ENCODE measurements at regions not wholly inside any gene's neighbourhood (a gene's known extent, or its start where the extent isn't known, plus 50 kb on each side); places are given as distances from the start of the nearest gene placed in this dataset.

GRCh38 chr20:30602424-30602823, 655.0 kb upstream of the DEFB115 start:
- no peak overlapping the region for H3K27ac ChIP-seq (ENCODE audit: low read depth in 2 of 2, low read length in 2 of 2)
- no peak for FAIRE-seq
- H3K9me3 ChIP-seq (ENCODE audit: control insufficient read depth in 2 of 3, insufficient read depth in 1 of 3, low read length in 3 of 3): peaks cover 0 to 6% (median under 1%) of the 10 kb centered on the region in 3 donors
- no peak overlapping the region for H3K9ac ChIP-seq (ENCODE audit: low read length in 3 of 3)
- intact Hi-C loops (cut with DNase I): no loop called here
- H3K4me1 ChIP-seq (ENCODE audit: control insufficient read depth in 2 of 3, insufficient read depth in 2 of 3, low read depth in 1 of 3, low read length in 3 of 3): no peaks in the 10 kb centered on the region
- H3K27me3 ChIP-seq (ENCODE audit: control insufficient read depth, insufficient read depth, low read length): no peaks in the 10 kb centered on the region
- no peak overlapping the region for H3K4me3 ChIP-seq (ENCODE audit: low read length in 3 of 3)
- H3K36me3 ChIP-seq (ENCODE audit: control insufficient read depth in 2 of 3, insufficient read depth in 3 of 3, low read length in 3 of 3): no peaks in the 10 kb centered on the region
- no peak for DNase-seq
- TF ChIP-seq CTCF (IDR thresholded peaks at IDR 0.05; ENCODE audit: borderline replicate concordance, extremely low read depth, insufficient read depth): no peak

- no peak overlapping the region for H3K4me3 ChIP-seq (ENCODE audit: low read length in 3 of 3)
- H3K27ac ChIP-seq (ENCODE audit: low read depth in 2 of 2, low read length in 2 of 2): no peak overlapping the region
- intact Hi-C loops (cut with DNase I): no loop called here
- FAIRE-seq (no peak), DNase-seq (no peak)
- no peaks in the 10 kb centered on the region for H3K4me1 ChIP-seq (ENCODE audit: control insufficient read depth in 2 of 3, insufficient read depth in 2 of 3, low read depth in 1 of 3, low read length in 3 of 3)
- peaks cover 0 to 12% (median 3%) of the 10 kb centered on the region in 3 donors for H3K9me3 ChIP-seq (ENCODE audit: control insufficient read depth in 2 of 3, insufficient read depth in 1 of 3, low read length in 3 of 3)
- H3K27me3 ChIP-seq (ENCODE audit: control insufficient read depth, insufficient read depth, low read length): no peaks in the 10 kb centered on the region
- TF ChIP-seq CTCF (IDR thresholded peaks at IDR 0.05; ENCODE audit: borderline replicate concordance, extremely low read depth, insufficient read depth): no peak
- no peak overlapping the region for H3K9ac ChIP-seq (ENCODE audit: low read length in 3 of 3)
- no peaks in the 10 kb centered on the region for H3K36me3 ChIP-seq (ENCODE audit: control insufficient read depth in 2 of 3, insufficient read depth in 3 of 3, low read length in 3 of 3)
Observed at GRCh38 chr20:30606990-30607389, 650.5 kb upstream of the DEFB115 start.

GRCh38 chr20:30610029-30610693, 647.3 kb upstream of the DEFB115 start:
- no peak for DNase-seq
- Histone ChIP-seq H3K9ac (ENCODE audit: low read length in 3 of 3) (no peak overlapping the region), H3K27ac (ENCODE audit: low read depth in 2 of 2, low read length in 2 of 2) (no peak overlapping the region), H3K27me3 (ENCODE audit: control insufficient read depth, insufficient read depth, low read length) (no peaks in the 10 kb centered on the region), H3K4me3 (ENCODE audit: low read length in 3 of 3) (no peak overlapping the region), H3K4me1 (ENCODE audit: control insufficient read depth in 2 of 3, insufficient read depth in 2 of 3, low read depth in 1 of 3, low read length in 3 of 3) (no peaks in the 10 kb centered on the region), H3K36me3 (ENCODE audit: control insufficient read depth in 2 of 3, insufficient read depth in 3 of 3, low read length in 3 of 3) (no peaks in the 10 kb centered on the region), H3K9me3 (ENCODE audit: control insufficient read depth in 2 of 3, insufficient read depth in 1 of 3, low read length in 3 of 3) (peaks cover 0 to 12% (median 3%) of the 10 kb centered on the region in 3 donors)
- no peak for TF ChIP-seq CTCF (IDR thresholded peaks at IDR 0.05; ENCODE audit: borderline replicate concordance, extremely low read depth, insufficient read depth)
- intact Hi-C loops (cut with DNase I): no loop called here
- no peak for FAIRE-seq

GRCh38 chr20:30610751-30611150, 646.7 kb upstream of the DEFB115 start:
- no peak overlapping the region for H3K9ac ChIP-seq (ENCODE audit: low read length in 3 of 3)
- H3K36me3 ChIP-seq (ENCODE audit: control insufficient read depth in 2 of 3, insufficient read depth in 3 of 3, low read length in 3 of 3): no peaks in the 10 kb centered on the region
- FAIRE-seq (no peak), DNase-seq (no peak)
- no peak overlapping the region for H3K4me3 ChIP-seq (ENCODE audit: low read length in 3 of 3)
- intact Hi-C loops (cut with DNase I): no loop called here
- H3K27ac ChIP-seq (ENCODE audit: low read depth in 2 of 2, low read length in 2 of 2): no peak overlapping the region
- no peaks in the 10 kb centered on the region for H3K4me1 ChIP-seq (ENCODE audit: control insufficient read depth in 2 of 3, insufficient read depth in 2 of 3, low read depth in 1 of 3, low read length in 3 of 3)
- no peaks in the 10 kb centered on the region for H3K27me3 ChIP-seq (ENCODE audit: control insufficient read depth, insufficient read depth, low read length)
- no peak for TF ChIP-seq CTCF (IDR thresholded peaks at IDR 0.05; ENCODE audit: borderline replicate concordance, extremely low read depth, insufficient read depth)
- H3K9me3 ChIP-seq (ENCODE audit: control insufficient read depth in 2 of 3, insufficient read depth in 1 of 3, low read length in 3 of 3): peaks cover 0 to 12% (median 3%) of the 10 kb centered on the region in 3 donors

All from kidney (tissue), 13 donors.